Hypothalamus (tissue), 51 donors: ENCODE measurements at regions not wholly inside any gene's neighbourhood (a gene's known extent, or its start where the extent isn't known, plus 50 kb on each side); places are given as distances from the start of the nearest gene placed in this dataset.
"Not testable (repeated sequence)": the region's sequence is repeated elsewhere in the genome, so short reads cannot be mapped to it uniquely, and the experiment has no call there.

Experiments used
- DNase-seq, 51 donors: peaks; one replicate each; lab custom pipeline; 2025; lab: John Stamatoyannopoulos, UW

- DNase-seq: no peak
Measured at GRCh38 chr13:67538906-67539305, 308.8 kb upstream of the PCDH9 start.

GRCh38 chr13:67520886-67521285, 290.8 kb upstream of the PCDH9 start:
- no peak for DNase-seq

- no peak for DNase-seq
Measured at GRCh38 chr13:67519356-67519755, 289.2 kb upstream of the PCDH9 start.

- DNase-seq: no peak
Measured at GRCh38 chr13:67518785-67519184, 288.6 kb upstream of the PCDH9 start.

GRCh38 chr13:67515895-67516294, 285.8 kb upstream of the PCDH9 start:
- no peak for DNase-seq

DNA sequence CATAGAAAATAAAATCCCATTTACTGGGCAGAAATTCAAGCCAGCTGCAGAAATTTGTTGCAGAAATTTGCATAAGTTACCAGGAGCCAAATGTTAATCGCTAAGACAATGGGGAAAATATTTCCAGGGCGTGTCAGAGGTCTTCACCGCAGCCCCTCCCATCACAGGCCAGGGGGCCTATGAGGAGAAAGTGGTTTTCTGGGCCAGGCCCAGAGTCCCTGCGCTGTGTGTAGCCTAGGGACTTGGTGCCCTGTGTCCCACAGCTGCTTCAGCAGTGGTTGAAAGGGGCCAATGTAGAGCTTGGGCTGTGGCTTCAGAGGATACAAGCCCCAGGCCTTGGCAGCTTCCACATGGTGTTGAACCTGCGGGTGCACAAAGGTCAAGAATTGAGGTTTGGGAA, 278.9 kb upstream of the PCDH9 start:
- peak in 1 of 51 donors; percentile 3 for DNase-seq

GRCh38 chr13:67508275-67508674, 278.1 kb upstream of the PCDH9 start:
- DNase-seq: not testable (repeated sequence)

DNA sequence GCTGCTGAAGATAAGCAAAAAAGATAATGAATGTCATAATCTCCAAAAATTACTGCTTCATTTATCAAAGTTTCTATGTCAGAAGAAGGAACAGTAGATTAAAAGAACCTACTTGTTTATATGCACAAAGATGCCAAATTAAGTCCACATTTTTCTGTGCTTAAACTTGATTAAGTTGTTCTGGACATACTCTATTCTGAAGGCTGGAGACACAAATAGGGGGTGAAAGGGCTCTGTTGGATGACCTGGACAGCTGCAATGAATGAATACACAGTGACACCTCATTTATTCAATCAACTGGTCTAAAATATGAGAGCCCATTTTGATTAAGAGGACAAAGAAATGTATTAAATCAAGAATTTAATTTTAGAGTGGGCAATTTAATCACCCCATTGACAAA, 276.3 kb upstream of the PCDH9 start:
- DNase-seq: no peak

GRCh38 chr13:67505376-67505775, 275.2 kb upstream of the PCDH9 start:
- no peak for DNase-seq

DNA sequence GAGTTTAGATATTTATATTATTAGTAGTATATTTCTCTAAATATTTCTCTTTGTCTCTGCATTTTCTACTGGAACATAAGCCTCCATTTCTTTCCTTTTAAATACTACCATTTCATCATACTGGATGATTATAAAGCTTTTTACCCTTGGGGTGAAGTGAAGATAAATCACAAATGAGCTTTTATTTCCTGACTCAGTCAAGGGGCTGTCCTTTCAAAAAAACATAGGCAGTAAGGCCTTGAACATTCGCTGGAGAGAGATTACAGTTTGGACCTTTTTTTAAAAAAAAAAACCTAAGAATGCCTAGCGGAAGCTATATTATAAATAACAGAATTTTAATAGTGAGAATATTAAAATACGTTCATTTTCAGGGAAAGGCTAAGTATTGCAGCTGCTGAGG, 268.8 kb upstream of the PCDH9 start:
- no peak for DNase-seq

DNA sequence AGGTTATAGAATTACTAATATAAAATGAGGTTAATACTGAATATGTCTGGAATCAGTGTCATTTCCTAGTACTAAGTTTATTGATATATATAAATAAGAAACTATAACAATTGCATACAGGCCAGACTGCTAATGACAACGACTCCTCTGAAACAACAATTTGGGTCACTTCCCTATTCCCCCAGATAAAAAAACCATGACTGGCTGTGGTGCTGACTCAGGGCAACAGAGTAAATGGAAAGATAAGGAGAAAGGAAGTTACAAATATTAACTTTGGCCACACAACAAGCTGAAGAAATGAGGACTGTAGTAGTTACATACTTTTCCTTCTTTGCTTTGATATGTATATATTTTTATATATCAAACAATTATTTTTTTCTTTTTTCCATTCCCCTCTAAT, 263.7 kb upstream of the PCDH9 start:
- no peak for DNase-seq

DNA sequence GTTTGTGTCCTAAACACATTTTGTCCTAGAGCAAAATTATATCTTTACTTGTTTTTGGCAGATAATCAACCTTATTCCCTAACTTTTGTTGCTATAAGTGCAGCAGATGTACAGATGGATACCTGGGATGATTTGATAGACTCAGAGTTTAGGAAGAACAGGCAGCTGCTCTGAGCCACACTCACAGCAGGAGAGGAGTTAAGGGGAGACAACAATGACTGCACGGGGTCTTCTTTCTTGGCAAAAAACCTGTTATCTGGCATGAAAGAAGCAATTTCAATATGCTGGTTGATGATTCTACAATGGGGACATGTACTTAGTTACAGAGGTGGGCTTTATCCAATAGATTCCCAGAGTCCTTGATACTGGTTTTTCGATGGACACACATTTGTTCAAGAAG, 258.9 kb upstream of the PCDH9 start:
- DNase-seq: no peak

DNA sequence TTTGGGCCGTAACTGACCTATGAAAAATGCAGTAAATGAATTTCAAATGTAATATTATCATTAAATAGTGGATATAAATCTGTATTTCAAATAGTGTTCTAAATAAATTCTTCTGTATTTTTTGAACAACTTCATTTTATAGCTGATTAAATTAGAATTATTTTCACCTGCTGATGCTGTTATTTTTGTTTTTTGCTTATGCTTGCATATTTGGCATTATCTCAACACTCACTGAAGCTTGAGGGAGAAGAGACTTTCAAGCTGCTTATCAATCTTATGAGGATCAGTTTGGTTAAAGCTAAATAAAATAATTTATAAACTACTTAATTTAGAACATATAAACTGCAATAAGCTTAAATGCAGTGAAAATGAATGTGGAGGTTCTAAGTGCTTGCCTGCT, 251.3 kb upstream of the PCDH9 start:
- DNase-seq: no peak

DNA sequence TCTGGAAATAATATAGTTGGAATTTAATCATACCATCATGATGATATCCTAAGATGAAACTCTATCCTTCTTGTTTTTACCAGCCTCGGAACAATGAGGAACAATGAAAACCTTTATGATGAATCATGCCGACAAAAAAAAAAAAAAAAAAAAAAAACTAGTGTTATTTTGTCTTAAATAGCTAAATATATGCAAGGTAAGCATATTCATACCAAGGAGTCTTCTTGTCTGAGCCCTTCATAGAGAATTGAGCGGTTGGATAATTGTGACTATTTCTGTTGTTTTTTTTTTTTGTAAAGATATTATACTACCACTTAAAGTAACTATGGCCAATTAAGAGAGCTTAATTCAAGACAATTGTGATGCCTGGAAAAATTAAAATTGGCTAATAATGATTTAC, 244.0 kb upstream of the PCDH9 start:
- DNase-seq: no peak

DNA sequence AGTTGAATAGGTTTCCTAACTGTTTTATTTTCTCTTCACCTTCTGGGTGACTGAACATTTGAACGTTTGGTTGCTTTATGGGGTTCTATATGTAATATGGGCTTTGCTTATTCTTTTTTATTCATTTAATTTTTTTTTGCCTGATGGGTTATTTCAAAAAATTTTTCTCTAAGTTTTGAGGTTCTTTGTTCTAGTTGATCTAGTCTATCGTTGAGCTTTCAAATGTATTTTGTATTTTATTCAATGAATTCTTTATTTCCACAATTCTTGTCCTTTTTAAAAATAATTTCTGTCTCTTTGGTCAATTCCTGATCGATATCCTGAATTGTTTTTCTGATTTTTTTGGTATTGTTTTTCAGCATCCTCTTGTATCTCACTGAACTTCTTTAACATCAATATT, 239.5 kb upstream of the PCDH9 start:
- no peak for DNase-seq

- DNase-seq: no peak
Measured at GRCh38 chr13:67466569-67466968, 236.4 kb upstream of the PCDH9 start.

- DNase-seq: no peak
Measured at GRCh38 chr13:67464154-67464553, 234.0 kb upstream of the PCDH9 start.

DNA sequence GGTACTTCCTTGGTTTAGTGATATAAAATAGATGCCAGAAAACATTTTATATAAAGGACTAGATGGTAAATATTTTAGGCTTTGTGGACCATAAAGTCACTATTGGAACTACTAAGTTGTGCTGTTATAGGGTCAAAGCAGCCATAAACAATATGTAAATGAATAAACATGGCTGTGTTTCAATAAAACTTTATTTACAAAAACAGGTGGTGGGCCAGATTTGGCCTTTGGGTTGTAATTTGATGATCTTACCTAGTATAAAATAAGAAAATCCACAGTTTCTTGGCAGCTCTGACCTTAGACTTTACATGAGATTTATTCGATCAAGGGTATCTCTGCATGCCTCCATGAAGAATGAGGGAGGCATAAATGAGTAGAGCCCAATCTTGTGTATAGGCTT, 232.0 kb upstream of the PCDH9 start:
- DNase-seq: no peak

- not testable (repeated sequence) for DNase-seq
Measured at GRCh38 chr13:67452526-67452925, 222.4 kb upstream of the PCDH9 start.

- DNase-seq: no peak
Measured at GRCh38 chr13:67445436-67445835, 215.3 kb upstream of the PCDH9 start.

- DNase-seq: no peak
Measured at GRCh38 chr13:67443923-67444322, 213.8 kb upstream of the PCDH9 start.

GRCh38 chr13:67440236-67440975, 210.3 kb upstream of the PCDH9 start:
- DNase-seq: no peak

GRCh38 chr13:67439365-67439764, 209.2 kb upstream of the PCDH9 start:
- no peak for DNase-seq
